ENCODE measurements at regions not wholly inside any gene's neighbourhood (a gene's known extent, or its start where the extent isn't known, plus 50 kb on each side); places are given as distances from the start of the nearest gene placed in this dataset.

DNA sequence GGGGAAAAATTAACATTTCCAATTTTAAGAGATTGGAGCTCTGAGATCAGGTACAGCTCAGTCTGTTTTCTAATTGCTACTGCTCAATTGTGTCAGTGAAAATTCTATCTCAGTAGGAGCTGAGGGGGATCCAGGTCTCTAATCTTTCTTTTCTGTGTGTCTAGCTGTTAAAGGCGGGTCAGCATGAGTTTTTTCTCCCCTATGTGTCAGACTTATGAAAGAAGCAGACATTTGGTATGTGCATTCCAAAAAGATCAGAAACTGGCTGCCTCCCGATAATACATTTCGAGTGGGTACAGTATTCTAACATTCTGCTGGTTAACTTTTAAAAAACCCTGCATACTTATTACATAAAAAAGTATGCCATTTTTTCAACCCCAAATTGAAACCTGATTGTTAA lies 72.4 kb downstream of the PCDH7 start:
- no peak overlapping the region for H2AFZ ChIP-seq (ENCODE audit: low read depth, low read length)
- no peak overlapping the region for H3K9ac ChIP-seq (ENCODE audit: low read length)
- H3K14ac ChIP-seq (ENCODE audit: low read length in 2 of 2), result no peak overlapping the region
- H2AK5ac ChIP-seq (ENCODE audit: low read length, severe bottlenecking), result no peak overlapping the region
- DNase-seq, result no peak
- no peak overlapping the region for H3K18ac ChIP-seq (ENCODE audit: low read depth in 1 of 2, low read length in 2 of 2)
- no peak overlapping the region for H2BK5ac ChIP-seq (ENCODE audit: low read depth, low read length, poor library complexity, severe bottlenecking)
- H4K91ac ChIP-seq (ENCODE audit: low read length), result no peak overlapping the region
- H3K4me1 ChIP-seq (ENCODE audit: control insufficient read depth, insufficient read depth, low read depth, low read length), result no peaks in the 10 kb centered on the region
- no peak overlapping the region for H3K4me2 ChIP-seq (ENCODE audit: low read length, poor library complexity, severe bottlenecking)
- no peaks in the 10 kb centered on the region for H3K79me1 ChIP-seq (replicated peaks; ENCODE audit: low read length, poor library complexity, severe bottlenecking)
- H3K9me3 ChIP-seq (ENCODE audit: control insufficient read depth, low read length), result no peaks in the 10 kb centered on the region
- no peak overlapping the region for H2BK12ac ChIP-seq (ENCODE audit: low read length in 2 of 2)
- H3K4me3 ChIP-seq (ENCODE audit: insufficient read depth in 1 of 2, low read depth in 1 of 2, low read length in 2 of 2), result no peak overlapping the region
- no peaks in the 10 kb centered on the region for H3K36me3 ChIP-seq (ENCODE audit: control insufficient read depth in 1 of 2, insufficient read depth in 2 of 2, low read depth in 1 of 2, low read length in 2 of 2)
- 91% methylated on average over 3 of the region's 3 CpGs for WGBS
- no peak overlapping the region for H2BK15ac ChIP-seq (ENCODE audit: low read depth, poor library complexity, severe bottlenecking)
- no peak overlapping the region for H4K8ac ChIP-seq (ENCODE audit: low read length)
- no peaks in the 10 kb centered on the region for H3K27me3 ChIP-seq (ENCODE audit: control insufficient read depth in 1 of 2, insufficient read depth in 1 of 2, low read length in 2 of 2)
- H2BK120ac ChIP-seq (ENCODE audit: low read depth, low read length), result no peak overlapping the region
- no peak overlapping the region for H3K27ac ChIP-seq (ENCODE audit: low read length, poor library complexity, severe bottlenecking)
- H3K4ac ChIP-seq (ENCODE audit: low read depth in 1 of 2, low read length in 2 of 2), result no peak overlapping the region
- no peak overlapping the region for H3K23ac ChIP-seq (ENCODE audit: low read length in 2 of 2)

GRCh38 chr4:30801876-30802275 lies 81.7 kb downstream of the PCDH7 start:
- Histone ChIP-seq H4K91ac (ENCODE audit: low read length) (no peak overlapping the region), H4K8ac (ENCODE audit: low read length) (no peak overlapping the region), H3K14ac (ENCODE audit: low read length in 2 of 2) (no peak overlapping the region), H2AFZ (ENCODE audit: low read depth, low read length) (no peak overlapping the region), H3K79me1 (replicated peaks; ENCODE audit: low read length, poor library complexity, severe bottlenecking) (no peaks in the 10 kb centered on the region), H3K36me3 (ENCODE audit: control insufficient read depth in 1 of 2, insufficient read depth in 2 of 2, low read depth in 1 of 2, low read length in 2 of 2) (no peaks in the 10 kb centered on the region), H3K27ac (ENCODE audit: low read length, poor library complexity, severe bottlenecking) (no peak overlapping the region), H2BK5ac (ENCODE audit: low read depth, low read length, poor library complexity, severe bottlenecking) (no peak overlapping the region), H3K18ac (ENCODE audit: low read depth in 1 of 2, low read length in 2 of 2) (no peak overlapping the region), H2AK5ac (ENCODE audit: low read length, severe bottlenecking) (no peak overlapping the region), H2BK12ac (ENCODE audit: low read length in 2 of 2) (no peak overlapping the region), H2BK120ac (ENCODE audit: low read depth, low read length) (no peak overlapping the region), H3K4me2 (ENCODE audit: low read length, poor library complexity, severe bottlenecking) (no peak overlapping the region), H3K23ac (ENCODE audit: low read length in 2 of 2) (no peak overlapping the region), H3K4me3 (ENCODE audit: insufficient read depth in 1 of 2, low read depth in 1 of 2, low read length in 2 of 2) (peak overlapping the region in 1 of 2 experiments; percentile 20), H3K4me1 (ENCODE audit: control insufficient read depth, insufficient read depth, low read depth, low read length) (no peaks in the 10 kb centered on the region), H3K4ac (ENCODE audit: low read depth in 1 of 2, low read length in 2 of 2) (no peak overlapping the region), H3K9ac (ENCODE audit: low read length) (peak overlapping the region; percentile 57), H2BK15ac (ENCODE audit: low read depth, poor library complexity, severe bottlenecking) (no peak overlapping the region), H3K9me3 (ENCODE audit: control insufficient read depth, low read length) (no peaks in the 10 kb centered on the region), H3K27me3 (ENCODE audit: control insufficient read depth in 1 of 2, insufficient read depth in 1 of 2, low read length in 2 of 2) (no peaks in the 10 kb centered on the region)
- 96% methylated on average over 1 of the region's 2 CpGs for WGBS
- no peak for DNase-seq

DNA sequence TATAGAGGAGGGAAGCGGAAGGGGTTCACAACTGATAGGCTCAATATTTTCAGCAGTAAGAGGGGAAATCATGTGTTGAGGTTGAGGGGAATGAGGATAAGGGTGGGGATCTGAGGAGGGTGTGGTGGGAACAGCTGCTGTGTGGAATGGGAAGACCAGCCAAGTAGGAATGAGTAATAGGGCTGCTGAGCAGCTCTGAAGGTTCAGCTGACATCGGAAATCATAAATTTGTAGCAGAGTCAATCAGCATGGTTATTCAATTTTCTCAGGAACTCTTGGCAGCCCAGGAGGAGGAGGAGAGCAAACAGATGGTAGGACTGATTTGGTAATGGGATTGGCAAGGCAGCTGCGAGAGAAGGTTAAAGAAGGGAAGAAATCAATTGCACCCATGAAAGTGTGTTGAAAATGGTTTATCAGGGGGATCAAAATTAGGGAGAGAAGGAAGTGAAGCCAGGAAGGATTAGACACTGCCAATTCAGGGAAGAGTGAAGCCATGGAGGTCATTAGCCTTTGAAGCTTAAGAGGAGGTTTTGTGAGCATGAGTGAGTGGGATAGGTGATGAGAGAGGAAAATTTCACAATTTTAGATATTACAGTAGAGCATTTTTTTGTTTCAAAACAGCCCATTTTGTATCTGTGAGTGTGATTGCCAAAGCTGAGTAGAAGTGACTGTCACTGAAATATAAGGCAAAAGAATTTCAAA lies 82.6 kb downstream of the PCDH7 start:
- H3K4me2 ChIP-seq (ENCODE audit: low read length, poor library complexity, severe bottlenecking), result no peak overlapping the region
- H3K9ac ChIP-seq (ENCODE audit: low read length), result peak overlapping the region; percentile 57
- no peak overlapping the region for H2BK12ac ChIP-seq (ENCODE audit: low read length in 2 of 2)
- H3K4me1 ChIP-seq (ENCODE audit: control insufficient read depth, insufficient read depth, low read depth, low read length), result no peaks in the 10 kb centered on the region
- H3K4ac ChIP-seq (ENCODE audit: low read depth in 1 of 2, low read length in 2 of 2), result no peak overlapping the region
- H2AK5ac ChIP-seq (ENCODE audit: low read length, severe bottlenecking), result no peak overlapping the region
- no peaks in the 10 kb centered on the region for H3K27me3 ChIP-seq (ENCODE audit: control insufficient read depth in 1 of 2, insufficient read depth in 1 of 2, low read length in 2 of 2)
- no peak for DNase-seq
- peak overlapping the region in 1 of 2 experiments; percentile 29 for H3K18ac ChIP-seq (ENCODE audit: low read depth in 1 of 2, low read length in 2 of 2)
- H2BK120ac ChIP-seq (ENCODE audit: low read depth, low read length), result no peak overlapping the region
- H3K27ac ChIP-seq (ENCODE audit: low read length, poor library complexity, severe bottlenecking), result no peak overlapping the region
- H2BK15ac ChIP-seq (ENCODE audit: low read depth, poor library complexity, severe bottlenecking), result no peak overlapping the region
- H2BK5ac ChIP-seq (ENCODE audit: low read depth, low read length, poor library complexity, severe bottlenecking), result no peak overlapping the region
- H4K8ac ChIP-seq (ENCODE audit: low read length), result no peak overlapping the region
- H4K91ac ChIP-seq (ENCODE audit: low read length), result no peak overlapping the region
- no peaks in the 10 kb centered on the region for H3K36me3 ChIP-seq (ENCODE audit: control insufficient read depth in 1 of 2, insufficient read depth in 2 of 2, low read depth in 1 of 2, low read length in 2 of 2)
- 88% methylated on average over 3 of the region's 3 CpGs for WGBS
- no peak overlapping the region for H3K23ac ChIP-seq (ENCODE audit: low read length in 2 of 2)
- peak overlapping the region in 1 of 2 experiments; percentile 20 for H3K4me3 ChIP-seq (ENCODE audit: insufficient read depth in 1 of 2, low read depth in 1 of 2, low read length in 2 of 2)
- H3K79me1 ChIP-seq (replicated peaks; ENCODE audit: low read length, poor library complexity, severe bottlenecking), result no peaks in the 10 kb centered on the region
- no peaks in the 10 kb centered on the region for H3K9me3 ChIP-seq (ENCODE audit: control insufficient read depth, low read length)
- no peak overlapping the region for H2AFZ ChIP-seq (ENCODE audit: low read depth, low read length)
- no peak overlapping the region for H3K14ac ChIP-seq (ENCODE audit: low read length in 2 of 2)

- DNase-seq, result no peak
- Histone ChIP-seq H2BK120ac (ENCODE audit: low read depth, low read length) (no peak overlapping the region), H4K8ac (ENCODE audit: low read length) (no peak overlapping the region), H3K4me2 (ENCODE audit: low read length, poor library complexity, severe bottlenecking) (no peak overlapping the region), H3K23ac (ENCODE audit: low read length in 2 of 2) (no peak overlapping the region), H4K91ac (ENCODE audit: low read length) (no peak overlapping the region), H3K9ac (ENCODE audit: low read length) (no peak overlapping the region), H3K27ac (ENCODE audit: low read length, poor library complexity, severe bottlenecking) (no peak overlapping the region), H2BK5ac (ENCODE audit: low read depth, low read length, poor library complexity, severe bottlenecking) (no peak overlapping the region), H2BK12ac (ENCODE audit: low read length in 2 of 2) (no peak overlapping the region), H3K4me1 (ENCODE audit: control insufficient read depth, insufficient read depth, low read depth, low read length) (no peaks in the 10 kb centered on the region), H3K27me3 (ENCODE audit: control insufficient read depth in 1 of 2, insufficient read depth in 1 of 2, low read length in 2 of 2) (no peaks in the 10 kb centered on the region), H3K18ac (ENCODE audit: low read depth in 1 of 2, low read length in 2 of 2) (no peak overlapping the region), H2AFZ (ENCODE audit: low read depth, low read length) (no peak overlapping the region), H3K4ac (ENCODE audit: low read depth in 1 of 2, low read length in 2 of 2) (no peak overlapping the region), H3K9me3 (ENCODE audit: control insufficient read depth, low read length) (no peaks in the 10 kb centered on the region), H3K14ac (ENCODE audit: low read length in 2 of 2) (no peak overlapping the region), H3K79me1 (replicated peaks; ENCODE audit: low read length, poor library complexity, severe bottlenecking) (no peaks in the 10 kb centered on the region), H2BK15ac (ENCODE audit: low read depth, poor library complexity, severe bottlenecking) (no peak overlapping the region), H3K4me3 (ENCODE audit: insufficient read depth in 1 of 2, low read depth in 1 of 2, low read length in 2 of 2) (no peak overlapping the region), H3K36me3 (ENCODE audit: control insufficient read depth in 1 of 2, insufficient read depth in 2 of 2, low read depth in 1 of 2, low read length in 2 of 2) (no peaks in the 10 kb centered on the region), H2AK5ac (ENCODE audit: low read length, severe bottlenecking) (no peak overlapping the region)
Observed at GRCh38 chr4:30808276-30808675, 88.1 kb downstream of the PCDH7 start.
